K562 (cell line): ENCODE measurements at regions not wholly inside any gene's neighbourhood (a gene's known extent, or its start where the extent isn't known, plus 50 kb on each side); places are given as distances from the start of the nearest gene placed in this dataset.

Source experiments
- CBX3 ChIP-seq, 2 experiments: IDR thresholded peaks; 1 replicate in 1 of 2; 2 replicates in 1 of 2; pipeline ENCODE4 v1.6.1; 2012; ENCODE audit warnings: inconsistent platforms in 2 of 2, low read length in 2 of 2, borderline replicate concordance in 1 of 2, control low read depth in 1 of 2
- CREB1 ChIP-seq, 2 experiments: sonication (generic) in 1 of 2; formaldehyde crosslinking in 1 of 2; IDR thresholded peaks; 2 replicates each; pipeline versions ENCODE4 v1.6.1 to v1.8.0; 2012 to 2022; ENCODE audit warnings: inconsistent platforms in 1 of 2, mild to moderate bottlenecking in 1 of 2, missing genetic modification reagents in 1 of 2, moderate library complexity in 1 of 2
- FOXA3 ChIP-seq, 2 experiments: fragments of 450-650 bp in 1 of 2; sonication (generic) in 1 of 2; formaldehyde crosslinking; IDR thresholded peaks in 1 of 2; conservative IDR thresholded peaks in 1 of 2; 2 replicates each; pipeline versions ENCODE4 v1.4.0 to v1.8.0; 2020 to 2022; ENCODE audit warnings: mild to moderate bottlenecking in 2 of 2, missing genetic modification reagents in 1 of 2
- GATA2 ChIP-seq: sonication (generic); formaldehyde crosslinking; IDR thresholded peaks from 2 replicates; pipeline ENCODE4 v1.4.0; 2020; ENCODE audit warnings: mild to moderate bottlenecking, missing genetic modification reagents
- MCM3 ChIP-seq: fragments of 450-650 bp; IDR thresholded peaks from 2 replicates; pipeline ENCODE4 v1.6.1; 2016
- MLLT1 ChIP-seq, 2 experiments: fragments of 450-650 bp; IDR thresholded peaks; 2 replicates each; pipeline ENCODE4 v1.6.1; 2016
- NKRF ChIP-seq: fragments of 450-650 bp; IDR thresholded peaks from 2 replicates; pipeline ENCODE4 v1.6.1; 2016; ENCODE audit warnings: borderline replicate concordance
- SMAD3 ChIP-seq: fragments of 450-650 bp; formaldehyde crosslinking; conservative IDR thresholded peaks from 2 replicates; pipeline ENCODE4 v1.4.0; 2020; ENCODE audit warnings: mild to moderate bottlenecking
- TF ChIP-seq, protein P1 (sequence below): fragments of 250-450 bp; sonication (Bioruptor Pico); IDR thresholded peaks from 2 replicates; pipeline ENCODE4 v1.8.0; 2021; ENCODE audit warnings: mild to moderate bottlenecking, moderate library complexity
- TF ChIP-seq, protein P2 (sequence below): fragments of 250-450 bp; sonication (Bioruptor Pico); IDR thresholded peaks from 2 replicates; pipeline ENCODE4 v1.8.0; 2022; ENCODE audit warnings: moderate library complexity, mild to moderate bottlenecking, inconsistent platforms
- TF ChIP-seq, protein P3 (sequence below): fragments of 250-450 bp; sonication (Bioruptor Pico); IDR thresholded peaks from 2 replicates; pipeline ENCODE4 v1.4.0; 2020; ENCODE audit warnings: mild to moderate bottlenecking
- TF ChIP-seq, protein P4 (sequence below): sonication (generic); formaldehyde crosslinking; IDR thresholded peaks from 2 replicates; pipeline ENCODE4 v1.8.0; 2023; ENCODE audit warnings: missing genetic modification reagents, mild to moderate bottlenecking, borderline replicate concordance

DNA sequence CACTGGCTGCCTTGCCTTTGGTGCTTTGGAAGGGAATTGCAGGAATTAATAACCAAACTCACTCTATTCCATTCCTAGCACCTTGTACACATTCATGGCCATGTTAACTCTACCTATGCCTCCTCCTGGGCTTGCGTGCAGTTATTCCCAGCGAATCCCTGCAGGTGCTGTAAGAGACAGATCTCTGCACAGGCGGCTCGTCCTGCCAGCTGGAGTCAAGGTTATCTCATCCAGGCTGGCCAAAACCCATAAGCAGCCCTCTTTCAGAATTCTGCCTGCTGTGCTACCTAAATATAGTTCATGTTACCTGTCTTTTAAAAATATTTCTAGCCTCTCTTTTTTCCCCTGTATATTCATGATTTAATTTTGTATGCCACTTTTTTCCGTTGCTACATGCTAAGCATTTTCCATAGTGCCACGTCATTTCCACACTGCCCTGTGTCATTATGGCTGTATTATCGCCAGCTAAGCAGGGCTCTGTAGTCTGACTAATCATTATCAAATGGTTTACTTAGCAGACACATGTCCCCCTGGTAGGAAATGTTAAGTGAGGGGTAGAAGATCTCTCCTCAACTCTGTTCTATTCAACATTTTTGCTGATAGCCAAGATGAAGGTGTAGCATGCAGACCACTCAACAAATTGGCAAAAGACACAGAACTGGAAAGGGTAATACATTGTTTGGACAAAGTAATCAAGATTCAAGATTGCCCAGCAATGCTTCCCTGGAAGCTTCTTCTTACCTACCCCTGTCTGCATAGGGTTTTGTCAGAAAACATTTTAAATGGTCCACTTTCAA, 79.7 kb upstream of the TAF1B start (continued):
- TF ChIP-seq MLLT1 (IDR thresholded peaks at IDR 0.05): no peak
- no peak for TF ChIP-seq GATA2 (CRISPR knock-in tag)
- no peak for TF ChIP-seq NKRF
- TF ChIP-seq MCM3: no peak
- TF ChIP-seq, protein P1, sequence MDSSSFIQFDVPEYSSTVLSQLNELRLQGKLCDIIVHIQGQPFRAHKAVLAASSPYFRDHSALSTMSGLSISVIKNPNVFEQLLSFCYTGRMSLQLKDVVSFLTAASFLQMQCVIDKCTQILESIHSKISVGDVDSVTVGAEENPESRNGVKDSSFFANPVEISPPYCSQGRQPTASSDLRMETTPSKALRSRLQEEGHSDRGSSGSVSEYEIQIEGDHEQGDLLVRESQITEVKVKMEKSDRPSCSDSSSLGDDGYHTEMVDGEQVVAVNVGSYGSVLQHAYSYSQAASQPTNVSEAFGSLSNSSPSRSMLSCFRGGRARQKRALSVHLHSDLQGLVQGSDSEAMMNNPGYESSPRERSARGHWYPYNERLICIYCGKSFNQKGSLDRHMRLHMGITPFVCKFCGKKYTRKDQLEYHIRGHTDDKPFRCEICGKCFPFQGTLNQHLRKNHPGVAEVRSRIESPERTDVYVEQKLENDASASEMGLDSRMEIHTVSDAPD (CRISPR knock-in tag): no peak
- no peak for TF ChIP-seq SMAD3
- TF ChIP-seq, protein P2, sequence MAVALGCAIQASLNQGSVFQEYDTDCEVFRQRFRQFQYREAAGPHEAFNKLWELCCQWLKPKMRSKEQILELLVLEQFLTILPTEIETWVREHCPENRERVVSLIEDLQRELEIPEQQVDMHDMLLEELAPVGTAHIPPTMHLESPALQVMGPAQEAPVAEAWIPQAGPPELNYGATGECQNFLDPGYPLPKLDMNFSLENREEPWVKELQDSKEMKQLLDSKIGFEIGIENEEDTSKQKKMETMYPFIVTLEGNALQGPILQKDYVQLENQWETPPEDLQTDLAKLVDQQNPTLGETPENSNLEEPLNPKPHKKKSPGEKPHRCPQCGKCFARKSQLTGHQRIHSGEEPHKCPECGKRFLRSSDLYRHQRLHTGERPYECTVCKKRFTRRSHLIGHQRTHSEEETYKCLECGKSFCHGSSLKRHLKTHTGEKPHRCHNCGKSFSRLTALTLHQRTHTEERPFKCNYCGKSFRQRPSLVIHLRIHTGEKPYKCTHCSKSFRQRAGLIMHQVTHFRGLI (CRISPR knock-in tag): no peak
- TF ChIP-seq, protein P3, sequence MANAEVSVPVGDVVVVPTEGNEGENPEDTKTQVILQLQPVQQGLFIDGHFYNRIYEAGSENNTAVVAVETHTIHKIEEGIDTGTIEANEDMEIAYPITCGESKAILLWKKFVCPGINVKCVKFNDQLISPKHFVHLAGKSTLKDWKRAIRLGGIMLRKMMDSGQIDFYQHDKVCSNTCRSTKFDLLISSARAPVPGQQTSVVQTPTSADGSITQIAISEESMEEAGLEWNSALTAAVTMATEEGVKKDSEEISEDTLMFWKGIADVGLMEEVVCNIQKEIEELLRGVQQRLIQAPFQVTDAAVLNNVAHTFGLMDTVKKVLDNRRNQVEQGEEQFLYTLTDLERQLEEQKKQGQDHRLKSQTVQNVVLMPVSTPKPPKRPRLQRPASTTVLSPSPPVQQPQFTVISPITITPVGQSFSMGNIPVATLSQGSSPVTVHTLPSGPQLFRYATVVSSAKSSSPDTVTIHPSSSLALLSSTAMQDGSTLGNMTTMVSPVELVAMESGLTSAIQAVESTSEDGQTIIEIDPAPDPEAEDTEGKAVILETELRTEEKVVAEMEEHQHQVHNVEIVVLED (CRISPR knock-in tag): no peak
- TF ChIP-seq, protein P4, sequence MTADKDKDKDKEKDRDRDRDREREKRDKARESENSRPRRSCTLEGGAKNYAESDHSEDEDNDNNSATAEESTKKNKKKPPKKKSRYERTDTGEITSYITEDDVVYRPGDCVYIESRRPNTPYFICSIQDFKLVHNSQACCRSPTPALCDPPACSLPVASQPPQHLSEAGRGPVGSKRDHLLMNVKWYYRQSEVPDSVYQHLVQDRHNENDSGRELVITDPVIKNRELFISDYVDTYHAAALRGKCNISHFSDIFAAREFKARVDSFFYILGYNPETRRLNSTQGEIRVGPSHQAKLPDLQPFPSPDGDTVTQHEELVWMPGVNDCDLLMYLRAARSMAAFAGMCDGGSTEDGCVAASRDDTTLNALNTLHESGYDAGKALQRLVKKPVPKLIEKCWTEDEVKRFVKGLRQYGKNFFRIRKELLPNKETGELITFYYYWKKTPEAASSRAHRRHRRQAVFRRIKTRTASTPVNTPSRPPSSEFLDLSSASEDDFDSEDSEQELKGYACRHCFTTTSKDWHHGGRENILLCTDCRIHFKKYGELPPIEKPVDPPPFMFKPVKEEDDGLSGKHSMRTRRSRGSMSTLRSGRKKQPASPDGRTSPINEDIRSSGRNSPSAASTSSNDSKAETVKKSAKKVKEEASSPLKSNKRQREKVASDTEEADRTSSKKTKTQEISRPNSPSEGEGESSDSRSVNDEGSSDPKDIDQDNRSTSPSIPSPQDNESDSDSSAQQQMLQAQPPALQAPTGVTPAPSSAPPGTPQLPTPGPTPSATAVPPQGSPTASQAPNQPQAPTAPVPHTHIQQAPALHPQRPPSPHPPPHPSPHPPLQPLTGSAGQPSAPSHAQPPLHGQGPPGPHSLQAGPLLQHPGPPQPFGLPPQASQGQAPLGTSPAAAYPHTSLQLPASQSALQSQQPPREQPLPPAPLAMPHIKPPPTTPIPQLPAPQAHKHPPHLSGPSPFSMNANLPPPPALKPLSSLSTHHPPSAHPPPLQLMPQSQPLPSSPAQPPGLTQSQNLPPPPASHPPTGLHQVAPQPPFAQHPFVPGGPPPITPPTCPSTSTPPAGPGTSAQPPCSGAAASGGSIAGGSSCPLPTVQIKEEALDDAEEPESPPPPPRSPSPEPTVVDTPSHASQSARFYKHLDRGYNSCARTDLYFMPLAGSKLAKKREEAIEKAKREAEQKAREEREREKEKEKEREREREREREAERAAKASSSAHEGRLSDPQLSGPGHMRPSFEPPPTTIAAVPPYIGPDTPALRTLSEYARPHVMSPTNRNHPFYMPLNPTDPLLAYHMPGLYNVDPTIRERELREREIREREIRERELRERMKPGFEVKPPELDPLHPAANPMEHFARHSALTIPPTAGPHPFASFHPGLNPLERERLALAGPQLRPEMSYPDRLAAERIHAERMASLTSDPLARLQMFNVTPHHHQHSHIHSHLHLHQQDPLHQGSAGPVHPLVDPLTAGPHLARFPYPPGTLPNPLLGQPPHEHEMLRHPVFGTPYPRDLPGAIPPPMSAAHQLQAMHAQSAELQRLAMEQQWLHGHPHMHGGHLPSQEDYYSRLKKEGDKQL (CRISPR knock-in tag): no peak
- peak; percentile 72 for TF ChIP-seq CREB1 (IDR thresholded peaks at IDR 0.05)
- TF ChIP-seq CREB1 (CRISPR knock-in tag; IDR thresholded peaks at IDR 0.05): no peak
- TF ChIP-seq CBX3 (IDR thresholded peaks at IDR 0.05; ENCODE audit: borderline replicate concordance in 1 of 2, low read length in 2 of 2): no peak
- TF ChIP-seq FOXA3 (CRISPR knock-in tag; conservative IDR thresholded peaks at IDR 0.05 in 1 of 2, IDR thresholded peaks at IDR 0.05 in 1 of 2): no peak
